NOMO-1 (cell line): ENCODE measurements at regions not wholly inside any gene's neighbourhood (a gene's known extent, or its start where the extent isn't known, plus 50 kb on each side); places are given as distances from the start of the nearest gene placed in this dataset.

ENCODE experiments used
- DNase-seq, 2 experiments: peaks; one replicate each; lab custom pipeline; 2025; ENCODE audit not compliant: unreplicated experiment in 2 of 2; lab: John Stamatoyannopoulos, UW

- no peak for DNase-seq
Measured at GRCh38 chr7:89887489-89887888, 266.8 kb upstream of the STEAP1 start.

- DNase-seq = no peak
Measured at GRCh38 chr7:89908736-89909135, 245.5 kb upstream of the STEAP1 start.

- no peak for DNase-seq
Measured at GRCh38 chr7:89914711-89915110, 239.6 kb upstream of the STEAP1 start.

- no peak for DNase-seq
Measured at GRCh38 chr7:89926194-89926593, 228.1 kb upstream of the STEAP1 start.

GRCh38 chr7:89926701-89927100, 227.6 kb upstream of the STEAP1 start:
- no peak for DNase-seq

GRCh38 chr7:89927762-89928161, 226.5 kb upstream of the STEAP1 start:
- no peak for DNase-seq

GRCh38 chr7:89928451-89928850, 225.8 kb upstream of the STEAP1 start:
- DNase-seq = no peak

GRCh38 chr7:89934101-89934500, 220.2 kb upstream of the STEAP1 start:
- DNase-seq = no peak

GRCh38 chr7:89943525-89944050, 210.7 kb upstream of the STEAP1 start:
- no peak for DNase-seq

GRCh38 chr7:89958525-89959068, 195.7 kb upstream of the STEAP1 start:
- DNase-seq = peak in 1 of 2 experiments; percentile 33

GRCh38 chr7:89966067-89966664, 188.1 kb upstream of the STEAP1 start:
- DNase-seq = no peak

- no peak for DNase-seq
Measured at GRCh38 chr7:89975577-89975976, 178.7 kb upstream of the STEAP1 start.

- no peak for DNase-seq
Measured at GRCh38 chr7:89987665-89988064, 166.6 kb upstream of the STEAP1 start.

- DNase-seq = no peak
Measured at GRCh38 chr7:89988074-89988473, 166.2 kb upstream of the STEAP1 start.

- no peak for DNase-seq
Measured at GRCh38 chr7:89989454-89989853, 164.8 kb upstream of the STEAP1 start.

GRCh38 chr7:89994483-89994882, 159.8 kb upstream of the STEAP1 start:
- DNase-seq = no peak

GRCh38 chr7:89998554-89998953, 155.7 kb upstream of the STEAP1 start:
- no peak for DNase-seq

- no peak for DNase-seq
Measured at GRCh38 chr7:90005836-90006235, 148.4 kb upstream of the STEAP1 start.

GRCh38 chr7:90007001-90007654, 147.1 kb upstream of the STEAP1 start:
- no peak for DNase-seq

GRCh38 chr7:90007831-90008230, 146.4 kb upstream of the STEAP1 start:
- no peak for DNase-seq

GRCh38 chr7:90022213-90022612, 132.1 kb upstream of the STEAP1 start:
- DNase-seq = no peak

GRCh38 chr7:90025771-90026170, 128.5 kb upstream of the STEAP1 start:
- DNase-seq = peak in 1 of 2 experiments; percentile 20
